ENCODE measurements at regions not wholly inside any gene's neighbourhood (a gene's known extent, or its start where the extent isn't known, plus 50 kb on each side); places are given as distances from the start of the nearest gene placed in this dataset.

DNA sequence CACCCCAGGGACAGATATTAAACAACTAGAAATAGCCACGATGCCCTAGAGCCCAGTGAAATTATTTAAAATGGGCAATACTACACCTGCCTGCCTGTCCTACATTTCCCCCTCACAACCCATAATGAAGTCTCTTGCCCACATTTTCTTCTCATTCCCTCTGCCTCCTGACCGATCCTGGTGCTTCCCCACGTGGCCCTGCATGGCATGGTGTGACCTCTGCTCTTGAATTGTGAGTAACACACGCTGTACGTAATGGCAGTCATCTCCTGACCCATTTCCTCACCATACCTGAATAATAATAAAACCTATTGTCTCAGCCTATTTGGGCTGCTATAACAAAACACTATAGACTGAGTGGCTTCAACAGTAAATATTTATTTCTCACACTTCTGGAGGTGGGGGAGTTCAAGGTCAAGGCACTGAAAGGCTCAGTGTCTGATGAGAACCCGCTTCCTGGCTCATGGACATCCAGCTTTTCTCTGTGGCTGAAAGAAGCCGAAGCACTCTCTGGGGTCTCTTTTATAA lies 77.0 kb upstream of the ENPP6 start:
- H3K27me3 ChIP-seq = no peaks in the 10 kb centered on the region
- no peaks in the 10 kb centered on the region for H3K9me3 ChIP-seq
- intact Hi-C loops (cut with DNase I; ENCODE audit: low total_unique reads) = loop anchor here (10.0 kb wide), 1 partner anchor 250 kb away; no protein-coding TSS in a partner anchor
- no peak overlapping the region for H3K27ac ChIP-seq
- TF ChIP-seq POLR2A (IDR thresholded peaks at IDR 0.05) (no peak), POLR2AphosphoS5 (IDR thresholded peaks at IDR 0.05) (no peak)
- TF ChIP-seq, protein P1, sequence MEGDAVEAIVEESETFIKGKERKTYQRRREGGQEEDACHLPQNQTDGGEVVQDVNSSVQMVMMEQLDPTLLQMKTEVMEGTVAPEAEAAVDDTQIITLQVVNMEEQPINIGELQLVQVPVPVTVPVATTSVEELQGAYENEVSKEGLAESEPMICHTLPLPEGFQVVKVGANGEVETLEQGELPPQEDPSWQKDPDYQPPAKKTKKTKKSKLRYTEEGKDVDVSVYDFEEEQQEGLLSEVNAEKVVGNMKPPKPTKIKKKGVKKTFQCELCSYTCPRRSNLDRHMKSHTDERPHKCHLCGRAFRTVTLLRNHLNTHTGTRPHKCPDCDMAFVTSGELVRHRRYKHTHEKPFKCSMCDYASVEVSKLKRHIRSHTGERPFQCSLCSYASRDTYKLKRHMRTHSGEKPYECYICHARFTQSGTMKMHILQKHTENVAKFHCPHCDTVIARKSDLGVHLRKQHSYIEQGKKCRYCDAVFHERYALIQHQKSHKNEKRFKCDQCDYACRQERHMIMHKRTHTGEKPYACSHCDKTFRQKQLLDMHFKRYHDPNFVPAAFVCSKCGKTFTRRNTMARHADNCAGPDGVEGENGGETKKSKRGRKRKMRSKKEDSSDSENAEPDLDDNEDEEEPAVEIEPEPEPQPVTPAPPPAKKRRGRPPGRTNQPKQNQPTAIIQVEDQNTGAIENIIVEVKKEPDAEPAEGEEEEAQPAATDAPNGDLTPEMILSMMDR (IDR thresholded peaks at IDR 0.05) = no peak
- H3K4me1 ChIP-seq = no peaks in the 10 kb centered on the region
- no peaks in the 10 kb centered on the region for H3K36me3 ChIP-seq
- H3K4me3 ChIP-seq = no peak overlapping the region
- DNase-seq (ENCODE audit: low spot score in 2 of 2) = no peak

DNA sequence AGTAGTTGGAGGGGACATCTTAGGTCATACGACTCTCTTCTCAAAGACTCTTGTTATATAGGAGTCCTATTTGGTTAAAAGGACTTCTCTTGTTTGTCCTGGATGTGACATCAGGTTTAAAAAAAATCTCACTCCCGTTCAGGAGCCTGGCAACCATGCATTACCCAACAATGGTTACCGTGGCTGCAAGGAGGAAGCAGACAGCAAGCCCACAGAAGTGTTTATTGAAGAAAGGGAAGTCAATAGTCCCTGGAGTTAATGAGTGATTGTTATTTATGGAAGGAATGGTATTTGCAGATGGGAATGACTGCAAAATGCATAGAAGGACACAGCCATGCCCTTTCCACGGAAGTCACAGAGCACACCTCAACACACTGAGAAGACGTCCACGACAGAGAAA lies 75.9 kb upstream of the ENPP6 start:
- no peaks in the 10 kb centered on the region for H3K9me3 ChIP-seq
- no peak overlapping the region for H3K4me3 ChIP-seq
- H3K27ac ChIP-seq = peak overlapping the region; percentile 20 to 79
- H3K4me1 ChIP-seq = no peaks in the 10 kb centered on the region
- no peaks in the 10 kb centered on the region for H3K27me3 ChIP-seq
- DNase-seq (ENCODE audit: low spot score in 2 of 2) = peak in 1 of 2 donors; percentile 54
- TF ChIP-seq POLR2A (IDR thresholded peaks at IDR 0.05) = no peak
- TF ChIP-seq, protein P1 (IDR thresholded peaks at IDR 0.05) = no peak
- intact Hi-C loops (cut with DNase I; ENCODE audit: low total_unique reads) = loop anchor here (10.0 kb wide), 1 partner anchor 251 kb away; no protein-coding TSS in a partner anchor
- no peaks in the 10 kb centered on the region for H3K36me3 ChIP-seq

DNA sequence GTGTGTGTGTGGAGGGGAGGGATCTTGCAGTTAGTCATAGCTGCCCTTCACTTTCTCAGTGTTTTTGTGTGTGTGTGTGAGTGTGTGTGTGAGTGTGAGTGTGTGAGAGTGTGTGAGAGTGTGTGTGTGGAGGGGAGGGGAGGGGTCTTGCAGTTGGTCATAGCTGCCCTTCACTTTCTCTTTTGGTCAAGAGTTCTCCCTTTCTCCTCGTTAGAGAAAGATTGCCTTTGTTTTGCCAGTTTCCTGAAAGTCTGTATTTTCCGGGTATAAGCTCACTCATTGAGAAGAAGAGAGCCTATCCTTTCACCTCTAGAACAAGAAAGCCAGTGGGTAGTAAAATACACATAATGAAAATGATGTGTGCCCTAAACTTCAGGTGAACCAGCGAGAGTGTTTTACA lies 75.2 kb upstream of the ENPP6 start:
- H3K27me3 ChIP-seq = no peaks in the 10 kb centered on the region

DNA sequence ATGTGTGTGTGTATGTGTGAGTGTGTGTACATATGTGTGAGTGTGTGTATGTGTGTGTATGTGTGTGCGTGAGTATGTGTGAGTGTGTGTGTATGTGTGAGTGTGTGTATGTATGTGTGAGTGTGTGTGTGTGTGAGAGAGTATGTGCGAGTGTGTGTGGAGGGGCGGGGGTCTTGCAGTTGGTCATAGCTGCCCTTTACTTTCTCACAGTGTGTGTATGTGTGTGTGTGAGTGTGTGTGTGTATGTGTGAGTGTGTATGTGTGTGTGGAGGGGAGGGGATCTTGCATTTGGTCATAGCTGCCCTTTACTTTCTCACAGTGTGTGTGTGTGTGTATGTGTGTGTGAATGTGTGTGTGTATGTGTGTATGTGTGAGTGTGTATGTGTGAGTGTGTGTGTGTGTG lies 74.8 kb upstream of the ENPP6 start:
- Histone ChIP-seq H3K4me1 (no peaks in the 10 kb centered on the region), H3K4me3 (no peak overlapping the region), H3K27me3 (no peaks in the 10 kb centered on the region), H3K27ac (peak overlapping the region; percentile 39 to 79), H3K36me3 (no peaks in the 10 kb centered on the region), H3K9me3 (no peaks in the 10 kb centered on the region)
- no peak for DNase-seq (ENCODE audit: low spot score in 2 of 2)
- TF ChIP-seq, protein P1 (IDR thresholded peaks at IDR 0.05) = no peak
- TF ChIP-seq POLR2A (IDR thresholded peaks at IDR 0.05) (no peak), POLR2AphosphoS5 (IDR thresholded peaks at IDR 0.05) (no peak)
- intact Hi-C loops (cut with DNase I; ENCODE audit: low total_unique reads) = loop anchor here (10.0 kb wide), 1 partner anchor 252 kb away; no protein-coding TSS in a partner anchor

More for the DNA sequence above, 75.2 kb upstream of the ENPP6 start:
- no peak for TF ChIP-seq POLR2AphosphoS5 (IDR thresholded peaks at IDR 0.05)
- TF ChIP-seq POLR2A (IDR thresholded peaks at IDR 0.05) = no peak
- TF ChIP-seq, protein P1 (IDR thresholded peaks at IDR 0.05) = no peak
- Histone ChIP-seq H3K27ac (peak overlapping the region; percentile 39 to 79), H3K4me1 (no peaks in the 10 kb centered on the region), H3K9me3 (no peaks in the 10 kb centered on the region), H3K36me3 (no peaks in the 10 kb centered on the region), H3K4me3 (no peak overlapping the region)
- intact Hi-C loops (cut with DNase I; ENCODE audit: low total_unique reads) = loop anchor here (10.0 kb wide), 1 partner anchor 252 kb away; no protein-coding TSS in a partner anchor
- no peak for DNase-seq (ENCODE audit: low spot score in 2 of 2)

DNA sequence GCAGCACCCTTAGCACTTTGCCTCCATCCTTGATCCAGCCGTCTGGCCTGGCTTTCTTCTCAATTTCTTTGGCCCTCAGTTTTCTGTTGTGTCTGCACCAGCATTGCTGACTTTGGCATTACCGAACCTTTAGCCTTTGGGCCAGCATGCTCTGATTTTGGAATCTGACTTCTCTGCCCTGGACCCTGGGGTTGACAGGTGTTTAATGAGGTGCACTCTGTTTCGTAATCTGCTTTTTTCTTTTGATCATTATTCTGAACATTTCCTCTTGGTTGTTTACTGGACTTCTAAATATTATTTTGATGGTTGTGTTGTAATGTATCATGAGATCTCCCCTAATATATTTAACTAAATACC lies 71.5 kb upstream of the ENPP6 start:
- Histone ChIP-seq H3K27ac (peak overlapping the region in 1 of 2 donors; percentile 75), H3K4me3 (no peak overlapping the region), H3K36me3 (no peaks in the 10 kb centered on the region), H3K4me1 (peaks cover 0 to 5% of the 10 kb centered on the region in 2 donors), H3K27me3 (no peaks in the 10 kb centered on the region), H3K9me3 (no peaks in the 10 kb centered on the region)
- no peak for DNase-seq (ENCODE audit: low spot score in 2 of 2)
- intact Hi-C loops (cut with DNase I; ENCODE audit: low total_unique reads) = no loop called here
- TF ChIP-seq POLR2AphosphoS5 (IDR thresholded peaks at IDR 0.05) = no peak
- TF ChIP-seq, protein P1 (IDR thresholded peaks at IDR 0.05) = no peak
- TF ChIP-seq POLR2A (IDR thresholded peaks at IDR 0.05) = no peak
